PC-9 (cell line): ENCODE measurements at regions not wholly inside any gene's neighbourhood (a gene's known extent, or its start where the extent isn't known, plus 50 kb on each side); places are given as distances from the start of the nearest gene placed in this dataset.

Experiments used
- CTCF ChIP-seq: fragments of 200-600 bp; sonication (generic); conservative IDR thresholded peaks from 2 replicates; pipeline ENCODE4 v1.6.1; 2017; ENCODE audit warnings: mixed run types, antibody characterized with exemption, mild to moderate bottlenecking, moderate library complexity
- EZH2 ChIP-seq: fragments of 200-600 bp; sonication (generic); IDR thresholded peaks from 2 replicates; pipeline ENCODE4 v1.8.0; 2017; ENCODE audit warnings: antibody characterized with exemption, low read depth

DNA sequence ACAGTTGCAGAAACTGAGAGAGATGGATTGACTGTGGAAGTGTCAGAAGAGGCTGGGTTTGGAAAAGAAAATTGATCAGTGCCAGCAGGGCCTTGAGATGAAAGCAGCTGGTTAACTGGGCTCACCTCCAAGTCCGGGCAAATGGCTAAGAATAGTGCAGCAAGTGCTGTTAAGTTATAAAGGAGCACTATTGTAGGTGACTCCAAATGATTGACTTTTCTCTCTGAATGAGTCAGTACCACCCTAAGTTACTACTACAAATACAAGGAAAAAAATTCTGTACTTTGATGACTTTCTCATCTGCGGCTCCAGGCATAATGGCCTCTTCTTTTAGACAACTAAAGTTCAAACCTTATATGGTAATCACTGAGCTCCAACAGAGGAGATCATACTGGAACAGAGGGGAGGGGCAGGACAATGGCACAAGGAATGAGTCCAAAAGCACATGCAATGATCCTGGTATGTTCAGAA lies 733.4 kb upstream of the INTU start:
- TF ChIP-seq CTCF (no peak), EZH2 (no peak)
